NB4 (cell line): ENCODE measurements at regions not wholly inside any gene's neighbourhood (a gene's known extent, or its start where the extent isn't known, plus 50 kb on each side); places are given as distances from the start of the nearest gene placed in this dataset.

Source experiments
- DNase-seq: peaks from one replicate; pipeline ENCODE4 v3.0.0; 2010; ENCODE audit warnings: low read depth
- H3K4me3 ChIP-seq: one replicate; pipeline ENCODE4 v1.5.1; 2011; ENCODE audit warnings: mild to moderate bottlenecking, low read depth, low read length, moderate library complexity
- CTCF ChIP-seq: IDR thresholded peaks from one replicate; pipeline ENCODE4 v1.5.1; 2012; ENCODE audit warnings: low read depth, low read length
- MAX ChIP-seq: IDR thresholded peaks from 2 replicates; pipeline ENCODE4 v1.6.1; 2011; ENCODE audit warnings: low read depth, low read length
- MYC ChIP-seq: IDR thresholded peaks from 2 replicates; pipeline ENCODE4 v1.6.1; 2011; ENCODE audit warnings: low read depth, low read length
- POLR2A ChIP-seq: IDR thresholded peaks from 2 replicates; pipeline ENCODE4 v1.6.1; 2011; ENCODE audit warnings: mild to moderate bottlenecking; ENCODE audit not compliant: insufficient read length; ENCODE audit errors: extremely low read depth

GRCh38 chr2:4258563-4258962 lies 555.2 kb downstream of the DCDC2C start:
- no peak overlapping the region for H3K4me3 ChIP-seq
- DNase-seq, result no peak
- TF ChIP-seq POLR2A (no peak), MYC (no peak)

- TF ChIP-seq MAX (no peak), MYC (no peak), POLR2A (no peak), CTCF (no peak)
- DNase-seq, result no peak
Observed at GRCh38 chr2:4265936-4266335, 562.6 kb downstream of the DCDC2C start.

GRCh38 chr2:4269885-4270284 lies 566.5 kb downstream of the DCDC2C start:
- TF ChIP-seq MYC, result no peak
- TF ChIP-seq MAX, result no peak
- TF ChIP-seq POLR2A, result no peak
- TF ChIP-seq CTCF, result no peak

More at GRCh38 chr2:4265936-4266335, 562.6 kb downstream of the DCDC2C start:
- H3K4me3 ChIP-seq, result no peak overlapping the region

GRCh38 chr2:4272261-4272858 lies 569.0 kb downstream of the DCDC2C start:
- TF ChIP-seq MAX, result no peak
- TF ChIP-seq MYC, result no peak
- no peak for TF ChIP-seq CTCF
- no peak for TF ChIP-seq POLR2A
- no peak overlapping the region for H3K4me3 ChIP-seq
- no peak for DNase-seq

More at GRCh38 chr2:4269885-4270284, 566.5 kb downstream of the DCDC2C start:
- no peak for DNase-seq
- no peak overlapping the region for H3K4me3 ChIP-seq

GRCh38 chr2:4278392-4278791 lies 575.0 kb downstream of the DCDC2C start:
- DNase-seq, result no peak
- no peak for TF ChIP-seq POLR2A
- TF ChIP-seq MAX, result no peak
- no peak for TF ChIP-seq MYC
- TF ChIP-seq CTCF, result no peak
- no peak overlapping the region for H3K4me3 ChIP-seq

- TF ChIP-seq CTCF (no peak), MYC (no peak)
- no peak overlapping the region for H3K4me3 ChIP-seq
- DNase-seq, result no peak
Observed at GRCh38 chr2:4279431-4279830, 576.1 kb downstream of the DCDC2C start.
